Liver (tissue), 8 donors: ENCODE measurements at regions not wholly inside any gene's neighbourhood (a gene's known extent, or its start where the extent isn't known, plus 50 kb on each side); places are given as distances from the start of the nearest gene placed in this dataset.

Experiments
- DNase-seq: peaks from one replicate; pipeline ENCODE4 v3.0.0-alpha.2; 2017; ENCODE audit warnings: low spot score
- H3K27ac ChIP-seq, 2 donors: one replicate each; pipeline ENCODE4 v1.7.0; 2013; ENCODE audit warnings: inconsistent platforms in 2 of 2, low read length in 2 of 2, control low read depth in 1 of 2, low read depth in 1 of 2, mild to moderate bottlenecking in 1 of 2
- H3K27me3 ChIP-seq, 4 donors: one replicate each; pipeline versions ENCODE4 v1.6.1 to v1.7.0; 2013; ENCODE audit warnings: low read length in 3 of 4, inconsistent platforms in 1 of 4, mild to moderate bottlenecking in 1 of 4, moderate library complexity in 1 of 4; ENCODE audit not compliant: control insufficient read depth in 4 of 4, insufficient read depth in 4 of 4
- H3K36me3 ChIP-seq, 4 donors: one replicate each; pipeline versions ENCODE4 v1.6.1 to v1.7.0; 2013; ENCODE audit warnings: low read length in 3 of 4, mild to moderate bottlenecking in 3 of 4, low read depth in 1 of 4, moderate library complexity in 1 of 4; ENCODE audit not compliant: control insufficient read depth in 4 of 4, insufficient read depth in 3 of 4
- H3K4me1 ChIP-seq, 4 donors: one replicate each; pipeline versions ENCODE4 v1.6.1 to v1.7.0; 2013; ENCODE audit warnings: low read length in 3 of 4, mild to moderate bottlenecking in 3 of 4, moderate library complexity in 1 of 4; ENCODE audit not compliant: control insufficient read depth in 4 of 4, insufficient read depth in 4 of 4
- H3K4me3 ChIP-seq, 3 donors: one replicate each; pipeline versions ENCODE4 v1.6.1 to v1.7.0; 2013; ENCODE audit warnings: low read length in 3 of 3, control low read depth in 1 of 3, low read depth in 1 of 3, mild to moderate bottlenecking in 1 of 3
- H3K9ac ChIP-seq, 2 donors: one replicate each; pipeline ENCODE4 v1.7.0; 2013; ENCODE audit warnings: low read length in 2 of 2, mild to moderate bottlenecking in 2 of 2, moderate library complexity in 2 of 2, control low read depth in 1 of 2, low read depth in 1 of 2
- H3K9me3 ChIP-seq, 4 donors: one replicate each; pipeline versions ENCODE4 v1.6.1 to v1.7.0; 2013; ENCODE audit warnings: low read length in 3 of 4; ENCODE audit not compliant: control insufficient read depth in 4 of 4
- CTCF ChIP-seq: fragments of 150-350 bp; IDR thresholded peaks from 2 replicates; pipeline ENCODE4 v1.5.1; 2017; ENCODE audit warnings: improper control_type of control experiment, low read depth, low read length; ENCODE audit not compliant: missing input control
- EGR1 ChIP-seq, 2 donors: IDR thresholded peaks; 2 replicates each; pipeline ENCODE4 v1.6.1; 2016 to 2018; ENCODE audit warnings: antibody characterized with exemption in 2 of 2, low read depth in 2 of 2
- FOXA2 ChIP-seq: IDR thresholded peaks from 2 replicates; pipeline ENCODE4 v1.6.1; 2016; ENCODE audit warnings: antibody characterized with exemption
- GABPA ChIP-seq, 2 donors: IDR thresholded peaks in 1 of 2; conservative IDR thresholded peaks in 1 of 2; 2 replicates each; pipeline ENCODE4 v1.6.1; 2016; ENCODE audit warnings: antibody characterized with exemption in 2 of 2, mild to moderate bottlenecking in 1 of 2, moderate library complexity in 1 of 2
- HNF4A ChIP-seq, 2 donors: conservative IDR thresholded peaks; 2 replicates each; pipeline ENCODE4 v1.6.1; 2016; ENCODE audit warnings: antibody characterized with exemption in 2 of 2, mild to moderate bottlenecking in 2 of 2
- HNF4G ChIP-seq: IDR thresholded peaks from 2 replicates; pipeline ENCODE4 v1.6.1; 2016; ENCODE audit warnings: antibody characterized with exemption
- JUND ChIP-seq, 2 donors: IDR thresholded peaks; 2 replicates each; pipeline ENCODE4 v1.6.1; 2016; ENCODE audit warnings: antibody characterized with exemption in 2 of 2
- MAX ChIP-seq: IDR thresholded peaks from 2 replicates; pipeline ENCODE4 v1.6.1; 2016; ENCODE audit warnings: antibody characterized with exemption
- NR2F2 ChIP-seq: IDR thresholded peaks from 2 replicates; pipeline ENCODE4 v1.6.1; 2016; ENCODE audit warnings: antibody characterized with exemption
- RAD21 ChIP-seq, 2 donors: IDR thresholded peaks; 2 replicates each; pipeline ENCODE4 v1.6.1; 2016; ENCODE audit warnings: antibody characterized with exemption in 2 of 2, mild to moderate bottlenecking in 2 of 2
- RXRA ChIP-seq, 2 donors: IDR thresholded peaks; 2 replicates each; pipeline ENCODE4 v1.6.1; 2017 to 2018; ENCODE audit warnings: antibody characterized with exemption in 2 of 2, mild to moderate bottlenecking in 1 of 2
- SP1 ChIP-seq: IDR thresholded peaks from 2 replicates; pipeline ENCODE4 v1.6.1; 2018; ENCODE audit warnings: antibody characterized with exemption, mild to moderate bottlenecking
- TAF1 ChIP-seq: conservative IDR thresholded peaks from 2 replicates; pipeline ENCODE4 v1.6.1; 2016; ENCODE audit warnings: antibody characterized with exemption, mild to moderate bottlenecking
- YY1 ChIP-seq: IDR thresholded peaks from 2 replicates; pipeline ENCODE4 v1.6.1; 2016; ENCODE audit warnings: antibody characterized with exemption, mild to moderate bottlenecking
- ZBTB33 ChIP-seq: IDR thresholded peaks from 2 replicates; pipeline ENCODE4 v1.6.1; 2016; ENCODE audit warnings: antibody characterized with exemption
- WGBS: extraction: QIAGEN DNeasy Blood & Tissue Kit; methylation state at CpG from one replicate; pipeline ENCODE4 v1.1.7; 2013; 5-methylcytosine and 5-hydroxymethylcytosine counted together
- TF ChIP-seq, protein P1 (sequence below): IDR thresholded peaks from 2 replicates; pipeline ENCODE4 v1.6.1; 2016; ENCODE audit warnings: antibody characterized with exemption
- donor health status: healthy.
- donor health status: healthy.
- donor health status: healthy.
- donor health status: healthy.
- donor health status: healthy.

GRCh38 chr5:74372051-74372450 is 268.5 kb downstream of the ENC1 start:
- Histone ChIP-seq H3K9me3 (peaks cover 0 to 2% (median 0%) of the 10 kb centered on the region in 4 donors), H3K9ac (no peak overlapping the region), H3K36me3 (no peaks in the 10 kb centered on the region), H3K4me3 (no peak overlapping the region), H3K27ac (no peak overlapping the region), H3K27me3 (no peaks in the 10 kb centered on the region), H3K4me1 (no peaks in the 10 kb centered on the region)
- TF ChIP-seq, protein P1, sequence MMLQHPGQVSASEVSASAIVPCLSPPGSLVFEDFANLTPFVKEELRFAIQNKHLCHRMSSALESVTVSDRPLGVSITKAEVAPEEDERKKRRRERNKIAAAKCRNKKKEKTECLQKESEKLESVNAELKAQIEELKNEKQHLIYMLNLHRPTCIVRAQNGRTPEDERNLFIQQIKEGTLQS = no peak
- TF ChIP-seq SP1 (no peak), TAF1 (no peak), EGR1 (IDR thresholded peaks at IDR 0.05; ENCODE audit: low read depth in 2 of 2) (no peak), HNF4A (conservative IDR thresholded peaks at IDR 0.05) (no peak), JUND (IDR thresholded peaks at IDR 0.05) (no peak), GABPA (IDR thresholded peaks at IDR 0.05 in 1 of 2, conservative IDR thresholded peaks at IDR 0.05 in 1 of 2) (no peak), RXRA (IDR thresholded peaks at IDR 0.05) (no peak), NR2F2 (no peak), RAD21 (IDR thresholded peaks at IDR 0.05) (no peak), ZBTB33 (no peak)
- WGBS = 89% methylated on average over 3 of the region's 3 CpGs
- DNase-seq = no peak

GRCh38 chr5:74371621-74372020 is 268.9 kb downstream of the ENC1 start:
- Histone ChIP-seq H3K4me3 (no peak overlapping the region), H3K9me3 (peaks cover 0 to 2% (median 0%) of the 10 kb centered on the region in 4 donors), H3K27ac (no peak overlapping the region), H3K4me1 (no peaks in the 10 kb centered on the region), H3K27me3 (no peaks in the 10 kb centered on the region), H3K36me3 (no peaks in the 10 kb centered on the region), H3K9ac (no peak overlapping the region)
- 97% methylated on average over 5 of the region's 5 CpGs for WGBS
- no peak for DNase-seq
- TF ChIP-seq TAF1 (no peak), RAD21 (IDR thresholded peaks at IDR 0.05) (no peak), YY1 (no peak)
- TF ChIP-seq, protein P1 = no peak

DNA sequence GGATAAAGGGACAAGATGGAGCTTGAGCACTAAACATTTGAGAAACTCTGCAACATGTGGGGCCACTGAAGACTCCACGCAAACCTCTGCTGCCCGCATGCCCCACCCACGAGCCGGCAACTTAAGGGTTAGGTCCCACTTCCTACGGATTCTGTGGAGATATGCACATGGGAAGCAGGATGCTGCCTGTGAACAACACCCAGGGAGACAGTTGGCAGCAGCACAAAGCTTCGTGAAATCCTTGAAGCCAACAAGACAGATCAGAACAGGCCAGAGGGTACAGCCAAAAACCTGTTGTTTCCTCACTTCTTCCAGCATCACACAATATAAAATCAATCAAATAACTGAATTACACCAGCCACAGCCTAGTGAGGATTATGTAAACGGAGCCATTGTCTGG is 270.4 kb downstream of the ENC1 start:
- WGBS = 70% methylated on average over 7 of the region's 7 CpGs
- H3K36me3 ChIP-seq = no peaks in the 10 kb centered on the region
- H3K4me3 ChIP-seq = no peak overlapping the region
- TF ChIP-seq NR2F2 (no peak), CTCF (no peak), ZBTB33 (no peak), HNF4G (no peak), HNF4A (conservative IDR thresholded peaks at IDR 0.05) (no peak), EGR1 (IDR thresholded peaks at IDR 0.05; ENCODE audit: low read depth in 2 of 2) (no peak), FOXA2 (no peak), MAX (no peak)
- DNase-seq = no peak
- no peak overlapping the region for H3K27ac ChIP-seq
- H3K9ac ChIP-seq = no peak overlapping the region
- H3K4me1 ChIP-seq = no peaks in the 10 kb centered on the region
- H3K9me3 ChIP-seq = peaks cover 0 to 6% (median 1%) of the 10 kb centered on the region in 4 donors
- H3K27me3 ChIP-seq = no peaks in the 10 kb centered on the region
